ENCODE measurements at regions not wholly inside any gene's neighbourhood (a gene's known extent, or its start where the extent isn't known, plus 50 kb on each side); places are given as distances from the start of the nearest gene placed in this dataset.

DNA sequence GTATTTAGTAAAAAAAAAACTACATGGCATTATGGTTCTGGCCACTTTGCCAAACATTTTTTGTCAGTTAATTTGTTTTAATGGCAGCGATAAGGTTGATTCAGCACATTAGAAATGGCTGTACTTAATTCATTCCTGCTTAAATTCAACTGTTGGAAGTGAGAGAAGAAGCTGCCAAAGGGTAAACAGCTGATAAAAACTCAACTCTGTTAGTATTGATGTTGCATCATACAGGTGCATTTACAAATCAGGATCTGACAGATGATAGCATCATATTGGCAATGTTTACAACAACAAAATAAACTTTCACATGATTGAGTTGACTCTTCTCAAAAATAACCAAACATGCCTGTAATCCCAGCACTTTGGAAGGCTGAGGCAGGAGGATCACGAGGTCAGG is 444.3 kb downstream of the IPMK start:
- Histone ChIP-seq H2AFZ (ENCODE audit: control insufficient read depth, low read depth, low read length) (no peak overlapping the region), H3K9me3 (replicated peaks; ENCODE audit: control insufficient read depth, insufficient read depth, low read length) (no peaks in the 10 kb centered on the region), H3K79me2 (ENCODE audit: control insufficient read depth, insufficient read depth, low read length) (no peaks in the 10 kb centered on the region), H3K27ac (ENCODE audit: control insufficient read depth, insufficient read depth) (no peak overlapping the region), H3K36me3 (ENCODE audit: control insufficient read depth in 2 of 2, insufficient read depth in 2 of 2, low read length in 1 of 2) (no peaks in the 10 kb centered on the region), H3K4me2 (ENCODE audit: control insufficient read depth, insufficient read depth) (no peak overlapping the region), H4K20me1 (ENCODE audit: control insufficient read depth, insufficient read depth) (no peaks in the 10 kb centered on the region), H3K27me3 (replicated peaks in 1 of 2; ENCODE audit: control insufficient read depth in 2 of 2, insufficient read depth in 2 of 2, low read length in 1 of 2) (no peaks in the 10 kb centered on the region), H3K4me3 (no peak overlapping the region), H3K4me1 (ENCODE audit: control insufficient read depth, insufficient read depth, low read length) (no peaks in the 10 kb centered on the region), H3K9ac (ENCODE audit: control insufficient read depth, insufficient read depth, low read length) (no peak overlapping the region)
- ChIA-PET POLR2A (no interaction called here), SMC1A (ENCODE audit: uncharacterized antibody, unreplicated experiment) (no interaction called here), RAD21 (ENCODE audit: unreplicated experiment) (no interaction called here), CTCF (no interaction called here)
- intact Hi-C loops (cut with micrococcal nuclease; ENCODE audit: unreplicated experiment) (no loop called here), in situ Hi-C loops (cut with MboI) (no loop called here)
- ATAC-seq (no peak), FAIRE-seq (no peak), DNase-seq (ENCODE audit: low read depth, low spot score) (no peak)
- WGBS (ENCODE audit: insufficient coverage, insufficient replicate concordance, low lambda C conversion rate, missing lambda C conversion rate) = 0% methylated on average over 2 of the region's 2 CpGs
- no TSS peak for BruUV-seq (replicated peaks)
- TF ChIP-seq RUNX3 (IDR thresholded peaks at IDR 0.05; ENCODE audit: low read length) = no peak
- no peak for TF ChIP-seq IKZF2 (IDR thresholded peaks at IDR 0.05)
- TF ChIP-seq, protein P1, sequence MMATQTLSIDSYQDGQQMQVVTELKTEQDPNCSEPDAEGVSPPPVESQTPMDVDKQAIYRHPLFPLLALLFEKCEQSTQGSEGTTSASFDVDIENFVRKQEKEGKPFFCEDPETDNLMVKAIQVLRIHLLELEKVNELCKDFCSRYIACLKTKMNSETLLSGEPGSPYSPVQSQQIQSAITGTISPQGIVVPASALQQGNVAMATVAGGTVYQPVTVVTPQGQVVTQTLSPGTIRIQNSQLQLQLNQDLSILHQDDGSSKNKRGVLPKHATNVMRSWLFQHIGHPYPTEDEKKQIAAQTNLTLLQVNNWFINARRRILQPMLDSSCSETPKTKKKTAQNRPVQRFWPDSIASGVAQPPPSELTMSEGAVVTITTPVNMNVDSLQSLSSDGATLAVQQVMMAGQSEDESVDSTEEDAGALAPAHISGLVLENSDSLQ (IDR thresholded peaks at IDR 0.05) = no peak
- TF ChIP-seq CREB1 (IDR thresholded peaks at IDR 0.05; ENCODE audit: low read depth) = no peak
- TF ChIP-seq IRF4 (IDR thresholded peaks at IDR 0.05; ENCODE audit: low read depth, low read length) = no peak
- TF ChIP-seq, protein P2, sequence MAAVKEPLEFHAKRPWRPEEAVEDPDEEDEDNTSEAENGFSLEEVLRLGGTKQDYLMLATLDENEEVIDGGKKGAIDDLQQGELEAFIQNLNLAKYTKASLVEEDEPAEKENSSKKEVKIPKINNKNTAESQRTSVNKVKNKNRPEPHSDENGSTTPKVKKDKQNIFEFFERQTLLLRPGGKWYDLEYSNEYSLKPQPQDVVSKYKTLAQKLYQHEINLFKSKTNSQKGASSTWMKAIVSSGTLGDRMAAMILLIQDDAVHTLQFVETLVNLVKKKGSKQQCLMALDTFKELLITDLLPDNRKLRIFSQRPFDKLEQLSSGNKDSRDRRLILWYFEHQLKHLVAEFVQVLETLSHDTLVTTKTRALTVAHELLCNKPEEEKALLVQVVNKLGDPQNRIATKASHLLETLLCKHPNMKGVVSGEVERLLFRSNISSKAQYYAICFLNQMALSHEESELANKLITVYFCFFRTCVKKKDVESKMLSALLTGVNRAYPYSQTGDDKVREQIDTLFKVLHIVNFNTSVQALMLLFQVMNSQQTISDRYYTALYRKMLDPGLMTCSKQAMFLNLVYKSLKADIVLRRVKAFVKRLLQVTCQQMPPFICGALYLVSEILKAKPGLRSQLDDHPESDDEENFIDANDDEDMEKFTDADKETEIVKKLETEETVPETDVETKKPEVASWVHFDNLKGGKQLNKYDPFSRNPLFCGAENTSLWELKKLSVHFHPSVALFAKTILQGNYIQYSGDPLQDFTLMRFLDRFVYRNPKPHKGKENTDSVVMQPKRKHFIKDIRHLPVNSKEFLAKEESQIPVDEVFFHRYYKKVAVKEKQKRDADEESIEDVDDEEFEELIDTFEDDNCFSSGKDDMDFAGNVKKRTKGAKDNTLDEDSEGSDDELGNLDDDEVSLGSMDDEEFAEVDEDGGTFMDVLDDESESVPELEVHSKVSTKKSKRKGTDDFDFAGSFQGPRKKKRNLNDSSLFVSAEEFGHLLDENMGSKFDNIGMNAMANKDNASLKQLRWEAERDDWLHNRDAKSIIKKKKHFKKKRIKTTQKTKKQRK (IDR thresholded peaks at IDR 0.05; ENCODE audit: low read depth, low read length) = no peak
- TF ChIP-seq DPF2 (IDR thresholded peaks at IDR 0.05) = no peak
- no peak for TF ChIP-seq SIN3A (IDR thresholded peaks at IDR 0.05; ENCODE audit: low read depth, low read length)
- TF ChIP-seq, protein P3, sequence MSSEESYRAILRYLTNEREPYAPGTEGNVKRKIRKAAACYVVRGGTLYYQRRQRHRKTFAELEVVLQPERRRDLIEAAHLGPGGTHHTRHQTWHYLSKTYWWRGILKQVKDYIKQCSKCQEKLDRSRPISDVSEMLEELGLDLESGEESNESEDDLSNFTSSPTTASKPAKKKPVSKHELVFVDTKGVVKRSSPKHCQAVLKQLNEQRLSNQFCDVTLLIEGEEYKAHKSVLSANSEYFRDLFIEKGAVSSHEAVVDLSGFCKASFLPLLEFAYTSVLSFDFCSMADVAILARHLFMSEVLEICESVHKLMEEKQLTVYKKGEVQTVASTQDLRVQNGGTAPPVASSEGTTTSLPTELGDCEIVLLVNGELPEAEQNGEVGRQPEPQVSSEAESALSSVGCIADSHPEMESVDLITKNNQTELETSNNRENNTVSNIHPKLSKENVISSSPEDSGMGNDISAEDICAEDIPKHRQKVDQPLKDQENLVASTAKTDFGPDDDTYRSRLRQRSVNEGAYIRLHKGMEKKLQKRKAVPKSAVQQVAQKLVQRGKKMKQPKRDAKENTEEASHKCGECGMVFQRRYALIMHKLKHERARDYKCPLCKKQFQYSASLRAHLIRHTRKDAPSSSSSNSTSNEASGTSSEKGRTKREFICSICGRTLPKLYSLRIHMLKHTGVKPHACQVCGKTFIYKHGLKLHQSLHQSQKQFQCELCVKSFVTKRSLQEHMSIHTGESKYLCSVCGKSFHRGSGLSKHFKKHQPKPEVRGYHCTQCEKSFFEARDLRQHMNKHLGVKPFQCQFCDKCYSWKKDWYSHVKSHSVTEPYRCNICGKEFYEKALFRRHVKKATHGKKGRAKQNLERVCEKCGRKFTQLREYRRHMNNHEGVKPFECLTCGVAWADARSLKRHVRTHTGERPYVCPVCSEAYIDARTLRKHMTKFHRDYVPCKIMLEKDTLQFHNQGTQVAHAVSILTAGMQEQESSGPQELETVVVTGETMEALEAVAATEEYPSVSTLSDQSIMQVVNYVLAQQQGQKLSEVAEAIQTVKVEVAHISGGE (CRISPR knock-in tag; IDR thresholded peaks at IDR 0.05) = no peak
- no peak for TF ChIP-seq HCFC1 (IDR thresholded peaks at IDR 0.05; ENCODE audit: low read length)
- no peak for TF ChIP-seq NFYB (IDR thresholded peaks at IDR 0.05; ENCODE audit: insufficient read depth, low read depth, low read length)
- TF ChIP-seq, protein P4, sequence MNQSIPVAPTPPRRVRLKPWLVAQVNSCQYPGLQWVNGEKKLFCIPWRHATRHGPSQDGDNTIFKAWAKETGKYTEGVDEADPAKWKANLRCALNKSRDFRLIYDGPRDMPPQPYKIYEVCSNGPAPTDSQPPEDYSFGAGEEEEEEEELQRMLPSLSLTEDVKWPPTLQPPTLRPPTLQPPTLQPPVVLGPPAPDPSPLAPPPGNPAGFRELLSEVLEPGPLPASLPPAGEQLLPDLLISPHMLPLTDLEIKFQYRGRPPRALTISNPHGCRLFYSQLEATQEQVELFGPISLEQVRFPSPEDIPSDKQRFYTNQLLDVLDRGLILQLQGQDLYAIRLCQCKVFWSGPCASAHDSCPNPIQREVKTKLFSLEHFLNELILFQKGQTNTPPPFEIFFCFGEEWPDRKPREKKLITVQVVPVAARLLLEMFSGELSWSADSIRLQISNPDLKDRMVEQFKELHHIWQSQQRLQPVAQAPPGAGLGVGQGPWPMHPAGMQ (IDR thresholded peaks at IDR 0.05; ENCODE audit: borderline replicate concordance) = no peak
- TF ChIP-seq, protein P5, sequence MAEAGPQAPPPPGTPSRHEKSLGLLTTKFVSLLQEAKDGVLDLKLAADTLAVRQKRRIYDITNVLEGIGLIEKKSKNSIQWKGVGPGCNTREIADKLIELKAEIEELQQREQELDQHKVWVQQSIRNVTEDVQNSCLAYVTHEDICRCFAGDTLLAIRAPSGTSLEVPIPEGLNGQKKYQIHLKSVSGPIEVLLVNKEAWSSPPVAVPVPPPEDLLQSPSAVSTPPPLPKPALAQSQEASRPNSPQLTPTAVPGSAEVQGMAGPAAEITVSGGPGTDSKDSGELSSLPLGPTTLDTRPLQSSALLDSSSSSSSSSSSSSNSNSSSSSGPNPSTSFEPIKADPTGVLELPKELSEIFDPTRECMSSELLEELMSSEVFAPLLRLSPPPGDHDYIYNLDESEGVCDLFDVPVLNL (IDR thresholded peaks at IDR 0.05; ENCODE audit: low read depth, low read length) = no peak
- TF ChIP-seq TBL1XR1 (IDR thresholded peaks at IDR 0.05; ENCODE audit: low read depth, low read length) = no peak
- no peak for TF ChIP-seq ZNF274 (IDR thresholded peaks at IDR 0.05; ENCODE audit: insufficient read depth, insufficient read length)
- no peak for TF ChIP-seq MTA2 (IDR thresholded peaks at IDR 0.05; ENCODE audit: low read depth)
- no peak for TF ChIP-seq RB1 (IDR thresholded peaks at IDR 0.05; ENCODE audit: borderline replicate concordance)

All from GM12878 (cell line).